ENCODE measurements at regions not wholly inside any gene's neighbourhood (a gene's known extent, or its start where the extent isn't known, plus 50 kb on each side); places are given as distances from the start of the nearest gene placed in this dataset.

DNA sequence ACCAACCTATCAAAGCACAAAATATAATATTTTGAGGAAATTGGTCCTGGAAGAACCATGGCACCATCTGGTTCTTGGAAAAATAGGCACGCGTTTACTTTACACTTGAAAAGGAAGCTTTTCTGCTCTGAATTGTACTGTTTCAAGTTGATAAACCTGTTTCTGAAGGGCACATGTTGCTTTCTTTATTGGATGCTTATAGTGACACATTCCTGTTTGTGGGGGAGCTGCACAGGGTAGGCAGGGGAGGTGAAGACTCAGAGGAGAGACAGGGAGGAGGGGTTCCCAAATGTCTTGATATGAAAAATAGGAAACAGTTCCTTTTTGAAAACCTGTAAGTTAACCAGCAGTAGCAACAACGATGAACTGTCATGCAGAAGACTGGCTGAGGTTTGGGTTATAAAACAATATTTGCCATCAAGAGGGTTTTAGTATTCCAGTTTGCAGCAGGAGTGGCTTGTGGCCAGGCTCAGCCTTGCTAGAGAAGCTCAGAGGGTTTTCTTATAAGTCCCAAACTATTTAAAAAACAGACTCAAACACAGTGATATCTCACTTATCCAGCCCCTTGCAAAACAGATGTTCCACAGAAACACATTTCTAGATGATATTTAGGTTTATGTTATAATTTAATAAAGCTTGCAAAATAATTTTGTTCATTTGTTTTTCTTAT is 127.0 kb upstream of the MROH9 start:
- TF ChIP-seq, protein P1, sequence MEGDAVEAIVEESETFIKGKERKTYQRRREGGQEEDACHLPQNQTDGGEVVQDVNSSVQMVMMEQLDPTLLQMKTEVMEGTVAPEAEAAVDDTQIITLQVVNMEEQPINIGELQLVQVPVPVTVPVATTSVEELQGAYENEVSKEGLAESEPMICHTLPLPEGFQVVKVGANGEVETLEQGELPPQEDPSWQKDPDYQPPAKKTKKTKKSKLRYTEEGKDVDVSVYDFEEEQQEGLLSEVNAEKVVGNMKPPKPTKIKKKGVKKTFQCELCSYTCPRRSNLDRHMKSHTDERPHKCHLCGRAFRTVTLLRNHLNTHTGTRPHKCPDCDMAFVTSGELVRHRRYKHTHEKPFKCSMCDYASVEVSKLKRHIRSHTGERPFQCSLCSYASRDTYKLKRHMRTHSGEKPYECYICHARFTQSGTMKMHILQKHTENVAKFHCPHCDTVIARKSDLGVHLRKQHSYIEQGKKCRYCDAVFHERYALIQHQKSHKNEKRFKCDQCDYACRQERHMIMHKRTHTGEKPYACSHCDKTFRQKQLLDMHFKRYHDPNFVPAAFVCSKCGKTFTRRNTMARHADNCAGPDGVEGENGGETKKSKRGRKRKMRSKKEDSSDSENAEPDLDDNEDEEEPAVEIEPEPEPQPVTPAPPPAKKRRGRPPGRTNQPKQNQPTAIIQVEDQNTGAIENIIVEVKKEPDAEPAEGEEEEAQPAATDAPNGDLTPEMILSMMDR (IDR thresholded peaks at IDR 0.05): peak in 1 of 6 experiments; percentile 14
- TF ChIP-seq POLR2A (IDR thresholded peaks at IDR 0.05): peak in 1 of 2 donors; percentile 47
